ENCODE measurements at regions not wholly inside any gene's neighbourhood (a gene's known extent, or its start where the extent isn't known, plus 50 kb on each side); places are given as distances from the start of the nearest gene placed in this dataset.

GRCh38 chr3:14598143-14598569, 53.4 kb upstream of the CCDC174 start:
- no peak for DNase-seq (ENCODE audit: low read depth, low spot score)
- TF ChIP-seq CTCF (IDR thresholded peaks at IDR 0.05; ENCODE audit: insufficient read depth, low read length, missing control alignments), result no peak
- ChIA-PET CTCF (no interaction called here), POLR2A (no interaction called here)
- no peak overlapping the region for H3K4me3 ChIP-seq (ENCODE audit: low read depth, low read length)

- ChIA-PET CTCF (no interaction called here), POLR2A (no interaction called here)
- DNase-seq (ENCODE audit: low read depth, low spot score), result no peak
- H3K4me3 ChIP-seq (ENCODE audit: low read depth, low read length), result no peak overlapping the region
- TF ChIP-seq CTCF (IDR thresholded peaks at IDR 0.05; ENCODE audit: insufficient read depth, low read length, missing control alignments), result no peak
Observed at GRCh38 chr3:14599488-14599887, 52.1 kb upstream of the CCDC174 start.

GRCh38 chr3:14600075-14600474, 51.5 kb upstream of the CCDC174 start:
- ChIA-PET CTCF (interaction anchor here (0.6 kb wide), 1 partner anchor 341 kb away, joined by 3 read pairs; no protein-coding TSS in a partner anchor), POLR2A (no interaction called here)
- H3K4me3 ChIP-seq (ENCODE audit: low read depth, low read length), result no peak overlapping the region
- TF ChIP-seq CTCF (IDR thresholded peaks at IDR 0.05; ENCODE audit: insufficient read depth, low read length, missing control alignments), result no peak
- no peak for DNase-seq (ENCODE audit: low read depth, low spot score)

GRCh38 chr3:14600856-14601610, 50.5 kb upstream of the CCDC174 start:
- no peak overlapping the region for H3K4me3 ChIP-seq (ENCODE audit: low read depth, low read length)
- POLR2A ChIA-PET, result no interaction called here
- no peak for DNase-seq (ENCODE audit: low read depth, low spot score)

GRCh38 chr3:14601692-14602005, 49.9 kb upstream of the CCDC174 start:
- H3K4me3 ChIP-seq (ENCODE audit: low read depth, low read length), result no peak overlapping the region
- no peak for TF ChIP-seq CTCF (IDR thresholded peaks at IDR 0.05; ENCODE audit: insufficient read depth, low read length, missing control alignments)
- ChIA-PET POLR2A (no interaction called here), CTCF (interaction anchor here (0.9 to 1.5 kb wide), 2 partner anchors 340 to 399 kb away, joined by 3 read pairs; no protein-coding TSS in a partner anchor)
- DNase-seq (ENCODE audit: low read depth, low spot score), result no peak

More at GRCh38 chr3:14600856-14601610, 50.5 kb upstream of the CCDC174 start:
- TF ChIP-seq CTCF (IDR thresholded peaks at IDR 0.05; ENCODE audit: insufficient read depth, low read length, missing control alignments), result no peak
- CTCF ChIA-PET, result interaction anchor here (0.9 to 1.5 kb wide), 2 partner anchors 340 to 398 kb away, joined by 3 read pairs; no protein-coding TSS in a partner anchor
